Activated naive CD4-positive, alpha-beta T cell treated with anti-CD3 and anti-CD28 coated beads, Interleukin-2, amount 50 U/mL, for 16 hours (primary cell): ENCODE measurements at regions not wholly inside any gene's neighbourhood (a gene's known extent, or its start where the extent isn't known, plus 50 kb on each side); places are given as distances from the start of the nearest gene placed in this dataset.

Experiments used
- DNase-seq: peaks from one replicate; pipeline ENCODE4 v3.0.0-alpha.2; 2020

DNA sequence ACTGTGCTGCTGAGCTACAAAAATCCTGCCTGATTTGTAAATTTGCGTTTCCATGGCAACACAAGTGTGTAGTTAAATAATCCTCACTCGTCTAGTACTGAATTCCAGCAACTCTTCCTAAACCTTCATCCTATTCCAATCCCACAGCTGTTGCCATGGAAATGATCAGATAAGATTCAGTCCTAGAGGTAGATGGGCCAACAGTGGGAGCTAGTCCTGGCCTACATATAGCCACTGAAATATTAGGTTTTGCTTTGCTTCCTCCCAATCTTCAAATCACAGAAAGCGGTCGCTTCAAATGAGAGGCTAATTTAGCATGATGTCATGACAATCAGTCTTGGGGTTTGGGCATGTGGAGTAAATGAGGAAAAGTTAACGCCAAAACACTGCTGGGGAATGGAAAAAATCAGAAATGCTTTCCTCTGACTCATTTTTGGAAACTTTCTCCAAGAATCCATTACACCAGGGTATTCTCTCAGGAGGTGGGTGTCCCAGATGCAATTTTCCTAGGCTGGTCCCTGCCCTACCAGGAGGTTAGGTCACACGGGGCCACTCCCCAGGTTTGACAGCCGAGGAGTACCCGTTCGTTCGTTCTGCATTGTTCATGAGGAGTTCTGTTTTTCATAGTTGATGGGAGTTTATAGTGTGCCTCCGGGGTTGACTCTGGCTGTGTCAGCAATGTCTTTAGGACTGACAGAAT, 159.2 kb upstream of the SLCO3A1 start:
- no peak for DNase-seq

DNA sequence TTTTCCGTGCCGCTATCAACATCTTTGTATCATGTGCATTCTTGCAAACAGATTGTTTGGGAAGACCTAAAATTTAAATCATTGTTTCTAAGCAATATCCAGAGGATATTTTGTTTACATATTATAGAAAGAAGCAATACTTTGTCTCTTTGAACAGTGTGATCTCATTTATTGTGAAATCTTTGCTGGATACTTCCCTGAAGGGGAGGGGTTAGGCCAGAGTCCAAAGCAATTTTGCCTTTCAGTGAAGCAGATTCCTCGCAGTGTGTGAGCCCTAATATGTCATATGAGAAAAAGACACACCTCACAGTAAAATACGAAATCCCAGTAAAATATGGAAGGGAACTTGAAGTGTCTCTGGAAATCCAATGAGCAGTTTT, 158.7 kb upstream of the SLCO3A1 start:
- no peak for DNase-seq

DNA sequence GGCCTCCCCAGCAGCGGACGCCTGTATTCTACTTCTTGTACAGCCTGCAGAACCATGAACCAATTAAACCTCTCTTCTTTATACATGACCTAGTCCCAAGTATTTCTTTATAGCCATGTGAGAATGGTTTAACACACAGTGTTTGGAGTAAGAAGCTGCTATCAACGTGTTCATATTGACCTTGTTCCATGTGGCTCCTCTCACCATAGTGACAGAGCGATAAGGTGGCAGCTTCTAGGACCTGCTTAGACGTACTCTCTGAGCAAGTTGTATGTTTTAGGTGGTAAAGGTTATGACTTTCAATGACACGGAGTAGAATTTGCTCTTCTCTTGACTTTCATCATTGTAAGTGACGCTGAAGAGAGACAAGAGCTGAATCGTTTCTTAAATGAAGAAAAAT, 157.7 kb upstream of the SLCO3A1 start:
- no peak for DNase-seq

DNA sequence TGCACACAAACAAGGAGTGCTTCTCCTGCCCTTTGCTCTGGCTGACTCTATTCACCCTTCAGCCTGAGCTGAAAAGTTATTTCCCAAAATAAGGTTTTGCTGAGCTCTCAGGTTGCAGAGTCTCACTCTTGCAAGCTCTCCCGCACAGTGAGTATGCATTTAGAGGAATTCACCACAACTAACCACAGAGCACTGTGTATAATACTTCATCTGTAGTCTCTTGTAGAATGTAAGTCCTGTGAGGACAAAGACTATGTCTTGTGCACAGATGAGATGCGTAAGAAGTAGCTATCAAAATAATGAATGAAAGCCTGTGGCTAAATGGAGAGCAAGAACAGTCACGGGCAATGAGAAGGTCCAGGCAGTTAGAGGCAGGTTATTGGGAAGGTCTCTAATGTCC, 156.5 kb upstream of the SLCO3A1 start:
- no peak for DNase-seq

DNA sequence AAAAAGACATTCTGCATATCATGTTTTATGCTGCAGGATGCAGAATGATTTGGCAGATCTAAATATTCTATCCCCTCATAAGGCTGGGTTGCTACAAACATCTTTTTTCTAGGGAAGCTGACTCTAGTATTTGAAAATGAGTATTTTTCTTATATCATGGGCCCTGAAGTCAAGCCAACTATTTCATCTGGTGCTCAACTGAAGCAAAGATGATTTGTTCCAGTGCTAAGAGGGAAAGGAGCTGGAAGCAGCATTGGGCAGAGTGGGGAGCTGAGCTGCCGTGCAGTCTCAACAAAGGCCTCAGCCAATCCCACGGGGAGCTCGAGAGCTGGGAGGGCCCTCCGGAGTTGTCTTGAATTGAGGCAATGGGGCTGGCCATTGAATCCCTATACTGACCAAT, 155.3 kb upstream of the SLCO3A1 start:
- no peak for DNase-seq

DNA sequence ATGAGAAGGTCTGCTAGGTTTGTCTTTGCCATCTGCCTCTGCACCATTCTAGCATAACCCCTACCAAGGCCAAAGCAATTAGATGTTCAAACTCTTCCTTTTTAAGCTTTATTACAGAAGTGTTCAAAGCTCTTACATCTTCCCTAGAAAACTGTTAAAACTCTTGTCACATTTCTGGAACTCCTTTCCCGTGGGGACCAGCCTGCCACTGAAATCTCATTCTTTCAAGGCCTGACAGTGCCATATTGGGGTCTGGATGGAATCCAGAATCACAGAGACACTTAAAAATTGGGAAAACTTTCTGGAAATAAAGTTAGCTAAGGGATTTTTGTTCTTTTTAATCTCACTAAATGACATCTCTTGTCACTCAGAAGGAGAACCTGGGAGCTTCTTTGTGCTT, 153.8 kb upstream of the SLCO3A1 start:
- DNase-seq, result no peak

DNA sequence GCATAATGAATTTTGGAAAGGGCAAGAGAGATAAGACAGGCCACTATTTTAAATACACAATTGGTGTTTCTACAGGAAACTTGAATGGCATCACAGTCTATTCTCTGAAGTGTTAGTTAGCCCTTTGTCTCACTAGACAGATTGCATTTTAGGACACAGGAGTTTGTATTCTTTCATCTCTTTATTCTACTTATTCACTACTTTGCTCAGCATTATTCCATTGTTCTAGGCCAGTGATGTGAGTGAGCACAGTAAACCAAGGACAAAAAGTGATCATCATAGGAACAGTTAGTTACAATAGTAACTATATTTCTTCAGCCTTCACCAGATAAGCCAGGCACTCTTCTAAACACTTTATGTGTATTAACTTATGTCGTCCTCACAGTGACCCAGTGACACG, 150.2 kb upstream of the SLCO3A1 start:
- DNase-seq, result no peak

DNA sequence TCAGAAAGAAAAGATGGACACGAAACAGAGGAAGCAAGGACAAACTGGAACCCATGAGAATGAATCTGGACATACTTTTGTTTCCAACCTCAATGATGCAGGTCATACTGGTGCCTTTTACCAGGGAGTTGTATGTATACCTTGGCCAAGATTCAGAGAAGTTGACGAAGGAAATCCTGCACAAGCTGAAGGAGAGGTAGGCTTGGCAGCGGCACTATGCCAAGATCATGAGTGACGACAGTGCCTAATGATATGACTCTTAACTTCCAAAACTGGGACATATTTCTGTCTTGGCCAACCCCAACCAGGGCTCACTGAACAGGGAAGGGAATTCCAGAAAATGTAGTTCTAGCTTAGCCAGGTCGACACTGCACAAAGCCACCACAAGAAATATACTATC, 149.2 kb upstream of the SLCO3A1 start:
- no peak for DNase-seq

DNA sequence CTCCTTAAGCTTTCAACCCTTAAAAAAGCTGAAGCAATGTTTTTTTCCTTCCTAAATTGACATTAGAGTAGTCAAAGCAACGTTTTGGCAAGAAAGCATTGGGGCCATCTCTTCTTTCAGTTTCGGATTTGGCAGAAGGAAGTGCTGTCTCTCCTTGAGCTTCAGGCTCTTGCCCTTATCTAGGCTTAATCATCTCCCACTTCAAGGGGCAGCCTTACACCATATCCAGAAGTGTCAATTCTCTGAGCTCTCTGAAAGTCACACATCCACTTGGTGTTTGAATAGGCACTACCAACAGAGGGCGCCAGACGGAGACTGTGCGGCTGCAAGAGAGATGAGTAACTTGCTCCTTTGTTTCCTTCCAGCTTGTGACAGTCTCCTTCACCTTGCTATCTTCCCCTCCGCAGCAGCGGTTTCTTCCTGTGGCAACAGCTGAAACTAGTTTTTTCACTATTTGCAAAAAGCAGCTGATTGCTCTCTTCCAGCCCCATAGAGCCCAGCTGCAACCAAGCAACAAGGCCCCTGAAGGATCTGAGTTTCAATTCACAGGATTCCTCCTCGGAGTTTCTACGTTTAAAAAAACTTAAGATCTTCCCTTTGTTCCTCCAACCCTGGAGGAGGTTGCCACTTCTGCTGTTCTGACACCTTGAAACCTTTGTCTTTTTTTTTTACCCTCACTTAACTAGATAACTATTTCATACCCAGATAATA, 147.0 kb upstream of the SLCO3A1 start:
- DNase-seq, result peak; percentile 81

DNA sequence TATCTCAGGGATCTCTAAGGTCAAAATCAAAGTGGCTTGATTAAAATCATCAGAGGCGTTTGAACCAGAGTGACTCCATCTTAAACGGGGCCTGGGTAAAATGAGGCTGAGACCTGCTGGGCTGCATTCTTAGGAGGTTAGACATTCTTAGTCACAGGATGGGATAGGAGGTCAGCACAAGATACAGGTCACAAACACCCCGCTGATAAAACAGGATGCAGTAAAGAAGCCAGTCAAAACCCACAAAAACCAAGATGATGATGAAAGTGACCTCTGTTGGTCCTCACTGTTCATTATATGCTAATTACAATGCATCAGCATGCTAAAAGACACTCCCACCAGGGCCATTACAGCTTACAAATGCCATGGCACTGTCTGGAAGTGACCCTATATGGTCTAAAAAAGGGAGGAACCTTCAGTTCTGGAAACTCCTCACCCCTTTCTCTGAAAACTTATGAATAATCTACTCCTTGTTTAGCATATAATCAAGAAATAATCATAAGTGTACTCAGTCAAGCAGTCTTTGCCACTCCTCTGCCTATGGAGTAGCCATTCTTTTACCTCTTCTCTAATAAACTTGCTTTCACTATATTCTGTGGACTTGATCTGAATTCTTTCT, 143.3 kb upstream of the SLCO3A1 start:
- no peak for DNase-seq

DNA sequence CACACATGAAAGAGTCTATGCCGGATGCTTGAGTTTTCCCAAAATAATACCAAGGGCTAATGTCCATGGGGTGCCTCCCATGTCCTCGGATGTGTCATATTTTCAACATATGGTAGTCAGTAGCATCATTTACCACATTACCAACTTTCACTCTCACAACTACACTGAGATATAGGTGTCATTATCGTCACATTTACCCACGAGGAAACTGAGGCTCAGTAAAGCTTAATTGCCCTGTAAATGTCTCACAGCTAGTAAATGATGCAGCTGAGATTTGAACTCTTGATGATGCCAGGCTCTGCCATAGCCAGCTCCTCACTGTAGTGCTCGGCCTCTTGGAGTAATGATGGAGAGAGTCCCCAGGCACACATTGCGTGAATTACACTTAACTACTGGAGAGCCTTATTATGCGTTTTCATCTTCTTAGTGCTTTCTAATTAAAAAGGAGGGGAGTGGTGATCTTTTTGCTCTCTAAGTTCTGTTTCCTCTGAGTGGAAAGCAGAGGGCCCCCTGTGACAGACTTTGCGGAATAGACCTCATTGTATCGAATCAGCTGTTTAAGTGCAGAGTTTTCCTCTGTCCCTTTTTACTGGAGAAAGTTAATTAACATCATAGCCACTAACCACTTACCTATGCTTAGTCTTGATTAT, 142.0 kb upstream of the SLCO3A1 start:
- no peak for DNase-seq

DNA sequence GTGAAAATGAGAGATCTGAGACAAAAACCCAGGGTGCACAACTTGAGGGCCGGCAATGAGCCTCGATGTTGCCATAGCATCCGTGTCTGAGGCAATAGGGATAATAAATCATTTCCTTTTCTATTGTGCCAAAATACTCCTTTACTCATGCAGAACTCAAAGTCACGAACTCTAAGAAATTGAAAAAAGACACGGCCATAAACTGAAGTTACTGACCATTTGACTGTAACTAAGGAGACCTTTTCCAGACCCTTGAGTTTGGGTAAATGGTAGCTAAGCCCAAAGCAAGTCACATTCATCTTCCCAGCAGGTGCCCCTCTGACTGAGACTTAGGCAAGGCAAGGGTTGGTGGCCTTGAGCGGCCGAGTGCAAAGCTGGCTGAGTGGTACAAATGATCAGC, 141.2 kb upstream of the SLCO3A1 start:
- DNase-seq, result no peak

DNA sequence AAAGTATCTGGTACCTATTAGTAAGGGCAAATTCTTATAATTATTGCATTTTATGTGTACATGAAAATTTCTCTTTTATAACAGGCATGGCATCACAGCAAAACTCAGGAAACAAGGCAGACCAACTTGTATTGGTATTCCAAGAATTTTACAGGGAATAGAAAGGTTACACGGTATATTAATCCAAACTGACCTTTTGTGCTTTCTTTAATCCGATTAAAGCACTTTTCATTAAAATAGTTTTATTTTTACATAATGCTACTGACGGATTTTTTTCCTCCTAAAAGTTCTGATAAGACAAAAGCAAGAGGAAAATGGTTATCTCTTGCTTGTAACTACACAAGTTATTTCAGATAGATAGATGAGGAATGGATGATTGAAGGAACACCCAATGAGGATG, 137.0 kb upstream of the SLCO3A1 start:
- DNase-seq, result no peak

DNA sequence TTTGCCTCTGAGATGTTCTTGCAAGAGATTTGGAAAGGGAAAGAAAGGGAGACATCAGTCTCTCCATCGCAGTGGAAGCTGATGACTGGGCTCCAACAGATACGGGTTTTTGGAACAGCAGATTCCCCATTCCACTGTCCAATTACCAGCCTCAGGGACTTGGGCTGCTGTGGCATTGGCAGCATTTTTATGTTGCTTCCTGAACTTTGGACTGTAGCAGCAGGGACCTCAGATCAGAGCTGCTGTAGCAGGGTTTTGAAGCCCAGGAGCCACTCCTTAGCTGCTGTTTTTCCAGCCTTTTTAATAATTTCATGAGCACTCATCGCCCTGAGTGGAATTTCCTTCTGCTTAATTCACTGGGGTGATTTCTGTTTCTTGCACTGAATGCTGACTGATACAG, 135.7 kb upstream of the SLCO3A1 start:
- DNase-seq, result no peak

DNA sequence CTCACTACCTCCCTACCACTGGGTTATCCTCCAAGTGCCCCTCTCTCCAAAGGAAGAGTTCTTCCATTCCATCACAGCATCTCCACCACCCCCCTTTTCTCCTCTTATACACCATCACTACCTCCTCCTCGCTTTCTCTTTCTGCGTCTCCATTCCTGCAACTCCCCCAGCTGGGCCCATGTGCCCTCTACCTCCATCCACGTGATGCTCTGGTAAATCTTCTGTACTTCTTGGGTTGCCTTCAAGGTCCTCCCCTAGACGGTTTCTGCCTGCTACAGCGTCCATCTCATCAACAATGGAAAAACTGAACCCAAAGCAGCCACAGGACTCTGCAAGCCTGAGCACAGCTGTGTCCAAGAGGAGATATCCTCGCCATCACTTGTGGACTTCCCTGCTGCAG, 129.5 kb upstream of the SLCO3A1 start:
- DNase-seq, result no peak

DNA sequence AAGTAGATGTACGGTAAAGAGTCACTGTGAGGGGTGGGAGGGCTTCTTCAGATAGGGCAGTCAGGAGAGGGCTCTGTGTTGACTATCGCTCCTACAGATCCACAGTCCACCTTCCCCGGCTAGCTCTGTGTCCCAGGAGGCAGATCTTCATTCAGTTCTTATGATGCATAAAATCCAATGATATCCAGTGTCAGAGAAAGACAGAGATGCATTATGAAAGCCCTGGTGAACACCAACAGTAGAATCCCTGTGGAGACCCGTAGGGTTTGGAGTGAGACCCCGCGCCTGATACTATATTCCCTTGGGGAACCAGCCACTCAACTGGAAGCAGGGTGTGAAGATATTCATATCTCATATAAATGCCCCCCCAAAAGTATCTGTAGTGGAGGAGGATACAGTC, 119.8 kb upstream of the SLCO3A1 start:
- no peak for DNase-seq

DNA sequence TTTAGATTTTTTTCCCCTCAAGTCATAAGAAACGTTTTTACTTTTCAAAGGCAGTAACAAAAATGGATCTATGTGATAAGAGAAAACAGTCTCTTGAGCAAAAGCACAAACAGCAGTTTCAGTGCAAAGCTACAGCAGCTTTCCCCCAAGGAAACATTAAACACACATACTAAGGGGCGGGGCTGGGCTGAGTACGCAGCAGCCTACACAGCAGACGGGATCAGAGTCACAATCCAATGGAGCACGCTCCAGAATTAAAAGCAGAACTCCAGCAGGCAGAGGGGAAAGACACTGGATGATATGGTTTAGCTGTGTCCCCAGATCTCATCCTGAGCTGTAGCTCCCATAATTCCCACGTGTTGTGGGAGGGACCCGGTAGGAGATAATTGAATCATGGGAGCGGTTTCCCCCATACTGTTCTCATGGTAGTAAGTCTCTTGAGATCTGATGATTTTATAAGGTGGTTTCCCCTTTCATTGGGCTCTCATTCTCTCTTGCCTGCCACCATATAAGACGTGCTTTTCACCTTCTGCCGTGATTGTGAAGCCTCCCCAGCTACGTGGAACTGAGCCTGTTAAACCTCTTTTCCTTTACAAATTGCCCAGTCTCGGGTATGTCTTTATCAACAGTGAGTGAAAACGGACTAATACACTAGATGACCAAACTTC, 116.2 kb upstream of the SLCO3A1 start:
- DNase-seq, result no peak

DNA sequence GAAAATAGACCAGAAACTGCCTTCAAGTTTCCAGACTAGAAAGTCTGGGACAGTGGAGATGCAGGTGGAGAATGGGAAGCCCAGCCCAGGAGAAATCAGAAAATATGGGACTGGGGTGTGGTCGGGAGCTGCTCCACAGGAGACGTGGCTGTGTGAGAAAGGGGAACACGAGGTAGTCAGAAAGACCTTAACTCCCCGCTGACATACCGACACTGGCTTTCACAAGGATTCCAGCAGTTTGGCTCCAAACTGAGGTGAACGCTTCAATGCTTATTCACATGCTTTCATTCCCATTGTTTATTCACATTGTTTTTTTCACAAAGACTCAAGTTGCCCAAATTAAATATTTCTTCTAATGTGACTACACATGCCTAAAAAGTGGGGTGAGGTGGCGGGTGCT, 111.5 kb upstream of the SLCO3A1 start:
- DNase-seq, result no peak

DNA sequence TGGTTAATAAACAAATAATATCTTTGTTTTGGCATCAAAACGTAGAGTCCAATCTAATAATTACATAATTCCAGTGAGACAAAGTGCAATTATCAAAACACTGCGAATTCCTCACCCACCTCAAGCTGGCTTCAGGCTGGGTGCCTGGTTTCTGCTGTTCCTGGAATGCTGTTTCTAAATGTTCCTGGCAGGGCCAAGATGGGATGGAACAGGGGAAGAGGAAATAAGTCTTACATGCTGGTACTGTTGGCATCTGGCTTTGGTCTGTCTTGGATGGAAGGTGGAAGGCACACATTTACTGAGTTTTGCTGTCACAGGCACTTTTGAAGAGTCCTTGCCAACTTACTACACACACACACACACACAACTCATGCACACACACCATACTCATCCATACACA, 101.9 kb upstream of the SLCO3A1 start:
- DNase-seq, result no peak

DNA sequence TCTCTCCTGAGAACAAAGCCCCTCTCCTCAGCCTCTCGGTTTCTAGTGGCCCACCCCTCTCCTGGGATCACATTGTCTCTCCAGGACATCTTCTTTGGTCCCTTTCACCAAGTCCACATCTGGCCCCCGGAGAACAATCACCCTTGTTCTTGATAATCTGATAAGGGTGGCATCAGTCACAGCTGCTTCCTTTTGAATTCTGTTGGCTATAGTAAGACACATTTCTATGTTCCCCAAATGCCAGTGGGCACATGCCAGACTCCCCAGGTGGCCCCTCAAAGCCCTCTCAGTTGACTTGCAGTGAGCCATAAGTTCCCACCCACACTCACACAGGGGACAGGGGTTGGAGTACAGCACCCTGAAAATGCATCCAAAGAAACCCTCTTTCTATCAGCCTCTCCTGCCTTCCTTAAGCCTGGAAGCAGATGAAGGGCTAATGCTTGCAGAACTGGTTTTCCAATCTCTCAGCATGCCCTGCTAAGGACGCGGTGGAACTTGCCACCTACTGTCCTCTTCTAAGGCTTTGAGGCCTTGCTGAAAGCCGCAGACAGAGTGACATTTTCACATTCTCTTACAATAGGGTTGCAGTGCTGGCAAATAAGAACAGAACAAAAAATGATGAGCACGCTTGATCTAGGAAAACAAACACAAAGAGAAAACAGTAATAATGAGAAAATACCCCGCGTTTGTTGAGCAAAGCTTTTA, 101.3 kb upstream of the SLCO3A1 start:
- no peak for DNase-seq

DNA sequence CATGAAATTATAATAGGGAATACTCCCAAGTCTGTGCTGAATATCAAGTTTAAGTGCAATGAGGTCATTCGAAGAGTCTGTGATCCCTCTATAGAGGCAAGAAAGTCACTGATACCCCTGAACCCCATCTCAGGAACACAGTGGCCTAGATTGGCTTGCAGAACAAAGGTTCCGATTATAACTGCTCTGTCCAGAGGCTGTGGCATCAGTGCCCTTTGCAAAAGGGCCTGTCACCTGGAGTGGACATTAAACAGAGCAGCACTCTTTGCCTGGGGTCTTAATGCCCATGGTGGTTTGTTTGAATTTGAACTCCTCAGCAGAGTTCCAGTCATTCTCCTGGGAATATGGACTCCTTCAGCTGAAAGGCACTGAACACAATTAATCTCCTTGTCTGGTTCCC, 93.9 kb upstream of the SLCO3A1 start:
- no peak for DNase-seq

DNA sequence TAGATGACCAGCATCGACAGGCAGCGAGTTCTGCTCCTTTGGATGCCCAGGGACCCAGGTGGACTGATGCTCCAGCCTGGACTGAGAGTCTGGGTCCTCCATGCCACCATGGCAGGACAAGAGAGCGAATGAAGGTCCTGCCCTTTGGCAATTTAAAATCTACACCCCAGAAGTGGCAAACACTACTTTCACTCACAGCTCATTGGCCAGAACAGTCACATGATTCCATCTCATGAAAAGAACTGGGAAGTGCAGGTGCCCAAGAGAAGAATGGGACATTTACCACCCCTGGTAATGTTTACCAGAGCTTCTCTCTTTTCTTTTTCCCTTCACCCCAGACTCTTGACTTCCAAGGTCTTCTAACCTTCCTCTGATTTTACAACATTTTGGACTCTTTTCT, 87.8 kb upstream of the SLCO3A1 start:
- DNase-seq, result no peak

DNA sequence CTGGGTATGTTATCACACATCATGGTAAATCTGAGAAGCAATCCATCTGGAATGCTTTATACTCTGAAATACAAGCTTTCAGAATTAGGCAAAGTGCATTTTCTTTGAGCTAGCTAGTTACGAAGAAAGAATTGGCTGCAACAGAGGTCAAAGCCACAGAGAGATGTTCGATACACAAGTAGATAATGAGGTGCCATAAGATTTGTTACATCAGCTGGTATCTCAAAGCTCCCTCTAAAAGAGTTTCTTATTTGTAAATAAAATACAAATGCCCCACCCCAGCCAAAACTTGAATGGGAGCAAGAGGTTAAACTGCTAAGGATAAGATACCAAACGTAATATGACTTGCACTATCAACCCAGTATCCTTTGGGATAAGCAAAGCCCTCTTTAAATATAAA, 84.0 kb upstream of the SLCO3A1 start:
- no peak for DNase-seq
